Forelimb muscle (tissue), 1 donor: ENCODE measurements at regions not wholly inside any gene's neighbourhood (a gene's known extent, or its start where the extent isn't known, plus 50 kb on each side); places are given as distances from the start of the nearest gene placed in this dataset.
"Not testable (repeated sequence)": the region's sequence is repeated elsewhere in the genome, so short reads cannot be mapped to it uniquely, and the experiment has no call there.

Experiments used
- DNase-seq: peaks from one replicate; pipeline ENCODE4 v3.0.0-alpha.2; 2013; ENCODE audit warnings: low read depth

GRCh38 chr1:147062956-147063355 is 109.3 kb downstream of the PRKAB2 start:
- DNase-seq, result no peak

- DNase-seq, result not testable (repeated sequence)
Measured at GRCh38 chr1:147061880-147062279, 110.4 kb downstream of the PRKAB2 start.

DNA sequence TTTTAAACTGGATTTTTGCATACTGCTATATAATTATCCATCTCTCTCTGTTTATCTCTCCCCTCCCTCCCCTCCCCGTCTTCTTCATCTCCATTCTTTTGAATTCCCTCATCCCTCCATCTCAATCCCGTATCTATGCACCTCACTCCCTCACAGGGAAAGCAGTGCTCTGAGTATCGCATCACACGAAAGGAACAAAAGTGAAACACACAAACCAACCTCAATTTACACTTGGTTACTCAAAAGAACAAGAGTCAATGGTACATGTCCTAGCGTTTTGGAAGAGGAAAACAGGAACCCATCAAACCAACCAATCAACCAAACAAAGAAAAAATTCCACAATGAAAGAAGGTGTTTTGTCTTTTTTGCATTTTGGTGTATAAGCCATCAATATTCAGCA is 115.1 kb downstream of the NBPF12 start:
- DNase-seq, result no peak

DNA sequence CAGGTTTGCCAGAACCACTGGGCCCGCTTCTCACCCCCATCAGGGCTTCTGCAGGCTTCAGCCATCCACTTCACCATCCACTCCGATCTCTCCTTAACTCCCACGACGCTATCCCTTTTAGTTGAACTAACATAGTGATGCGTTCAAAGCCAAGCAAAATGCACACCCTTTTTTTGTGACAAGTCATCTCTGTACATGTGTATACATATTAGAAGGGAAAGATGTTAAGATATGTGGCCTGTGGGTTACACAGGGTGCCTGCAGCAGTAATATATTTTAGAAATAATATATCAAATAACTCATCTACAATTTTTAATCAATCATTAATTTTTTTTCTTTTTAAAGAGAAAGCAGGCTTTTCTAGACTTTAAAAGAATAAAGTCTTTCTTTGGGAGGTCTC is 114.6 kb downstream of the NBPF12 start:
- DNase-seq, result no peak

DNA sequence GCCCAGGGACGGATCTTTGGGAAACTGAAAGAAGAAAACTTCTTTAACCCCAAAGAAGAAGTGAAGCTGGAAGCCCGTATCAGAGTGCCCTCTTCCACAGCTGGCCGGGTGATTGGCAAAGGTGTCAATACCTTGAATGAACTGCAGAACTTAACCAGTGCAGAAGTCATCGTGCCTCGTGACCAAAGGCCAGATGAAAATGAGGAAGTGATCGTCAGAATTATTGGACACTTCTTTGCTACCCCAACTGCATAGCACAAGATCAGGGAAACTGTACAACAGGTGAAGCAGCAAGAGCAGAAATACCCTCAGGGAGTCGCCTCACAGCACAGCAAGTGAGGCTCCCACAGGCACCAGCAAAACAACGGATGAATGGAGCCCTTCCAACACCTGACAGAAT is 114.0 kb downstream of the NBPF12 start:
- no peak for DNase-seq

DNA sequence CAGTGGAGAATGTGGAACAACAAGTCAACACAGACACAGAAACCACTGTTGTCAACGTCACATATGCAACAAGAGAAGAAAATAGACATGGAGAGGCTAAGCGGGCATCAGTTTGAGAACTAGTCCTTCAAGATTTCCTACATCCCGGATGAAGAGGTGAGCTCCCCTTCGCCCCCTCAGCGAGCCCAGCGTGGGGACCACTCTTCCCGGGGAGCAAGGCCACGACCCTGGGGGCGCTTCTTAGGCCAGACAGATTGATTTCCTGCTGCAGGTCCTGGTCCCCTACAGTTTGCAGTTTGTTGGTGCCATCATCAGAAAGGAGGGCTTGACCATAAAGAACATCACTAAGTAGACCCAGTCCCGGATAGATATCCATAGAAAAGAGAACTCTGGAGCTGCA is 113.0 kb downstream of the NBPF12 start:
- no peak for DNase-seq

DNA sequence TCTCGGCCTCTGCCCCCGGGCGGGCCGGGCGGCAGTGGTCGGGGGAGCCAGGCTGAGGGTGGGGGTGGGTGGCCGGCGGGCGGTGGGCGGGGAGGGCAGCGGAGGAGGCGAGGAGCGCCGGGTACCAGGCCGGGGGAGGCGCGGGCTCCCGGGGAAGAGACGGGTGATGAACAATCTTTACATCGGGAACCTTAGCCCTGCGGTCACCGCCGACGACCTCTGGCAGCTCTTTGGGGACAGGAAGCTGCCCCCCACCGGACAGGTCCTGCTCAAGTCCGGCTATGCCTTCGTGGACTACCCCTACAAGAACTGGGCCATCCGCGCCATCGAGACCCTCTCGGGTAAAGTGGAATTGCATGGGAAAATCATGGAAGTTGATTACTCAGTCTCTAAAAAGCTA is 112.5 kb downstream of the NBPF12 start:
- DNase-seq, result no peak

- not testable (repeated sequence) for DNase-seq
Measured at GRCh38 chr1:147046863-147047394, 108.8 kb downstream of the NBPF12 start.

DNA sequence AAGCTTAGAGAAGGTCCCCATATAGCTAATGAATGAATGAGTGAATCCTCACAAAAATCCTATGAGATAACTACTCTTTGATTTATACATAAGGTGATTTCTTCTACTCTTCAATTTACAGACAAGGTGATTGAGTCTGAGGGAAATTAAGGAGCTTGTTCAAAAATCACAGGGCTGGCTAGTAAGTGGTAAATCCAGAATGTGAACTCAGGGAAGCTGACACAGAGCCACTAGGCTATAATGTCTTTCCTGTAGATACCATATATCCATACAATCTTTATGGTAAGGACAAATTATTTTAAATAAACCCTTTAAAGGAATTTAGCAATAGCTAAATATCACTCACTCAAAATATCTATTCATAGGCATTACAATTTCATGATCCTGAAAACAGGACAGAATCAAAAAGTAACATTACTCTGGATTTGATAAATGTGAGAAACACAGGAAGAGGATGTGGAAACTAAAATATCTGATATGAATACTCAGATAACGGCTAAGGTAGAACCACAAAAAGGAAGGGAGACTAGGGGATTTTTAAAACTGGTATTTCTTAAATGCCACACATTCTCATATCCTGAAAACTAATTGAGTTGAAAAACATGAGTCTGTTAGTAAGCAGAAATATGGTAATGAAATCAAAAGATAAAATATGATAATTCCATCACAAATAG is 108.2 kb downstream of the NBPF12 start:
- DNase-seq, result no peak
